AG10803 (cell line): ENCODE measurements at regions not wholly inside any gene's neighbourhood (a gene's known extent, or its start where the extent isn't known, plus 50 kb on each side); places are given as distances from the start of the nearest gene placed in this dataset.

Experiments
- DNase-seq: peaks from one replicate; pipeline ENCODE4 v3.0.0; 2010; ENCODE audit warnings: low read depth
- H3K4me3 ChIP-seq: 2 replicates; pipeline ENCODE4 v1.5.1; 2011; ENCODE audit warnings: mild to moderate bottlenecking, low read length, control low read depth
- CTCF ChIP-seq: conservative IDR thresholded peaks from 2 replicates; pipeline ENCODE4 v1.5.1; 2011; ENCODE audit warnings: mild to moderate bottlenecking, low read length, control low read depth, inconsistent platforms

GRCh38 chr18:52277785-52278184 lies 62.2 kb upstream of the DCC start:
- DNase-seq = no peak
- TF ChIP-seq CTCF = no peak
- no peak overlapping the region for H3K4me3 ChIP-seq

- no peak for TF ChIP-seq CTCF
- DNase-seq = no peak
- no peak overlapping the region for H3K4me3 ChIP-seq
These were observed 61.8 kb upstream of the DCC start for GRCh38 chr18:52278191-52278590.

GRCh38 chr18:52280702-52281101 lies 59.3 kb upstream of the DCC start:
- no peak for DNase-seq
- TF ChIP-seq CTCF = no peak
- no peak overlapping the region for H3K4me3 ChIP-seq

- no peak overlapping the region for H3K4me3 ChIP-seq
- DNase-seq = no peak
- no peak for TF ChIP-seq CTCF
These were observed 56.1 kb upstream of the DCC start for GRCh38 chr18:52283927-52284326.

GRCh38 chr18:52286675-52287074 lies 53.3 kb upstream of the DCC start:
- TF ChIP-seq CTCF = no peak
- no peak overlapping the region for H3K4me3 ChIP-seq
- no peak for DNase-seq

GRCh38 chr18:52287151-52287550 lies 52.8 kb upstream of the DCC start:
- no peak overlapping the region for H3K4me3 ChIP-seq
- TF ChIP-seq CTCF = no peak
- DNase-seq = peak; percentile 7

- peak; percentile 58 for TF ChIP-seq CTCF
- DNase-seq = peak; percentile 1
- H3K4me3 ChIP-seq = no peak overlapping the region
These were observed 51.5 kb upstream of the DCC start for GRCh38 chr18:52288403-52289004.
